ENCODE measurements at regions not wholly inside any gene's neighbourhood (a gene's known extent, or its start where the extent isn't known, plus 50 kb on each side); places are given as distances from the start of the nearest gene placed in this dataset.
"Not testable (repeated sequence)": the region's sequence is repeated elsewhere in the genome, so short reads cannot be mapped to it uniquely, and the experiment has no call there.

GRCh38 chr1:233722212-233722979, 108.5 kb downstream of the KCNK1 start:
- DNase-seq = no peak

- no peak for DNase-seq
Measured at GRCh38 chr1:233723387-233723786, 109.5 kb downstream of the KCNK1 start.

GRCh38 chr1:233724131-233724631, 110.3 kb downstream of the KCNK1 start:
- DNase-seq = not testable (repeated sequence)

- DNase-seq = no peak
Measured at GRCh38 chr1:233725423-233725822, 111.5 kb downstream of the KCNK1 start.

GRCh38 chr1:233728721-233729120, 114.8 kb downstream of the KCNK1 start:
- DNase-seq = no peak

GRCh38 chr1:233730380-233730779, 116.5 kb downstream of the KCNK1 start:
- DNase-seq = no peak

- DNase-seq = no peak
Measured at GRCh38 chr1:233730809-233731208, 116.9 kb downstream of the KCNK1 start.

GRCh38 chr1:233732206-233732605, 118.3 kb downstream of the KCNK1 start:
- DNase-seq = no peak

- no peak for DNase-seq
Measured at GRCh38 chr1:233734456-233734855, 120.5 kb downstream of the KCNK1 start.

GRCh38 chr1:233735331-233735730, 121.4 kb downstream of the KCNK1 start:
- DNase-seq = no peak

- no peak for DNase-seq
Measured at GRCh38 chr1:233735847-233736246, 121.9 kb downstream of the KCNK1 start.

GRCh38 chr1:233737341-233737740, 123.4 kb downstream of the KCNK1 start:
- no peak for DNase-seq

GRCh38 chr1:233738396-233738795, 124.5 kb downstream of the KCNK1 start:
- DNase-seq = no peak

- DNase-seq = no peak
Measured at GRCh38 chr1:233738850-233739249, 124.9 kb downstream of the KCNK1 start.

GRCh38 chr1:233744779-233745513, 131.0 kb downstream of the KCNK1 start:
- no peak for DNase-seq

GRCh38 chr1:233750139-233750538, 136.2 kb downstream of the KCNK1 start:
- DNase-seq = no peak

- no peak for DNase-seq
Measured at GRCh38 chr1:233759665-233760064, 144.8 kb upstream of the SLC35F3 start.

GRCh38 chr1:233764304-233764703, 140.2 kb upstream of the SLC35F3 start:
- not testable (repeated sequence) for DNase-seq

- no peak for DNase-seq
Measured at GRCh38 chr1:233777566-233777965, 126.9 kb upstream of the SLC35F3 start.

- DNase-seq = no peak
Measured at GRCh38 chr1:233780049-233780448, 124.4 kb upstream of the SLC35F3 start.

GRCh38 chr1:233782937-233783586, 121.4 kb upstream of the SLC35F3 start:
- DNase-seq = no peak

GRCh38 chr1:233787599-233787998, 116.9 kb upstream of the SLC35F3 start:
- no peak for DNase-seq

GRCh38 chr1:233788687-233789086, 115.8 kb upstream of the SLC35F3 start:
- DNase-seq = no peak

- DNase-seq = no peak
Measured at GRCh38 chr1:233790121-233790520, 114.4 kb upstream of the SLC35F3 start.

All from fibroblast of skin of right quadriceps (primary cell).